ENCODE measurements at regions not wholly inside any gene's neighbourhood (a gene's known extent, or its start where the extent isn't known, plus 50 kb on each side); places are given as distances from the start of the nearest gene placed in this dataset.

GRCh38 chr2:53445383-53446070, 322.1 kb upstream of the CHAC2 start:
- DNase-seq = no peak

GRCh38 chr2:53442783-53443182, 324.8 kb upstream of the CHAC2 start:
- no peak for DNase-seq

GRCh38 chr2:53442093-53442492, 325.5 kb upstream of the CHAC2 start:
- DNase-seq = no peak

- no peak for DNase-seq
These were observed 328.9 kb upstream of the CHAC2 start for GRCh38 chr2:53438692-53439091.

GRCh38 chr2:53438100-53438499, 329.5 kb upstream of the CHAC2 start:
- no peak for DNase-seq

- no peak for DNase-seq
These were observed 330.2 kb upstream of the CHAC2 start for GRCh38 chr2:53437371-53437770.

- DNase-seq = no peak
These were observed 330.7 kb upstream of the CHAC2 start for GRCh38 chr2:53436882-53437281.

GRCh38 chr2:53435610-53436009, 332.0 kb upstream of the CHAC2 start:
- no peak for DNase-seq

- DNase-seq = no peak
These were observed 333.1 kb upstream of the CHAC2 start for GRCh38 chr2:53434466-53434865.

GRCh38 chr2:53432936-53433335, 334.7 kb upstream of the CHAC2 start:
- no peak for DNase-seq

GRCh38 chr2:53429901-53430300, 337.7 kb upstream of the CHAC2 start:
- DNase-seq = no peak

GRCh38 chr2:53424902-53425301, 342.7 kb upstream of the CHAC2 start:
- DNase-seq = no peak

GRCh38 chr2:53423465-53423864, 344.1 kb upstream of the CHAC2 start:
- no peak for DNase-seq

- no peak for DNase-seq
These were observed 344.6 kb upstream of the CHAC2 start for GRCh38 chr2:53422979-53423378.

- DNase-seq = no peak
These were observed 350.2 kb upstream of the CHAC2 start for GRCh38 chr2:53417385-53417784.

- DNase-seq = no peak
These were observed 360.1 kb upstream of the CHAC2 start for GRCh38 chr2:53407363-53408080.

GRCh38 chr2:53403792-53404413, 363.7 kb upstream of the CHAC2 start:
- DNase-seq = no peak

GRCh38 chr2:53397085-53397484, 370.5 kb upstream of the CHAC2 start:
- no peak for DNase-seq

- DNase-seq = no peak
These were observed 386.3 kb upstream of the CHAC2 start for GRCh38 chr2:53381271-53381670.

- no peak for DNase-seq
These were observed 388.1 kb upstream of the CHAC2 start for GRCh38 chr2:53379547-53379946.

GRCh38 chr2:53378791-53379190, 388.8 kb upstream of the CHAC2 start:
- no peak for DNase-seq

GRCh38 chr2:53373126-53373525, 394.5 kb upstream of the CHAC2 start:
- DNase-seq = no peak

GRCh38 chr2:53366543-53366942, 401.1 kb upstream of the CHAC2 start:
- DNase-seq = no peak

- DNase-seq = no peak
These were observed 404.7 kb upstream of the CHAC2 start for GRCh38 chr2:53362934-53363333.
